MCF 10A (cell line): ENCODE measurements at regions not wholly inside any gene's neighbourhood (a gene's known extent, or its start where the extent isn't known, plus 50 kb on each side); places are given as distances from the start of the nearest gene placed in this dataset.

Experiments
- BruUV-seq: library from RNA; stranded (reverse); fragments of 400-500 nt; replicated peaks from 2 replicates; lab custom pipeline; 2021; lab: Mats Ljungman, UMichigan
- CTCF ChIA-PET: fragments of 300-600 bp; sonication (Branson Sonifier 250); formaldehyde crosslinking; extraction: SDS; loops from one replicate; lab custom pipeline; 2021; ENCODE audit warnings: antibody characterized with exemption, inconsistent platforms; lab: Yijun Ruan, JAX
- POLR2A ChIA-PET: fragments of 300-600, 350-650 bp; sonication (Branson Sonifier 250); formaldehyde crosslinking; extraction: SDS; loops from one replicate; lab custom pipeline; 2020; ENCODE audit warnings: antibody characterized with exemption, inconsistent platforms; lab: Yijun Ruan, JAX
- DNase-seq: peaks from one replicate; pipeline ENCODE4 v3.0.0-alpha.2; 2018; ENCODE audit not compliant: unreplicated experiment
- H3K27ac Mint-ChIP-seq: one replicate; pipeline ENCODE4 v1.8.0; 2022; ENCODE audit warnings: mild to moderate bottlenecking, low read depth, mixed read lengths; ENCODE audit not compliant: unreplicated experiment
- H3K27me3 Mint-ChIP-seq: one replicate; pipeline ENCODE4 v1.8.0; 2022; ENCODE audit warnings: mixed read lengths; ENCODE audit not compliant: insufficient read depth, unreplicated experiment
- H3K36me3 Mint-ChIP-seq: one replicate; pipeline ENCODE4 v1.8.0; 2022; ENCODE audit warnings: mild to moderate bottlenecking, moderate library complexity, mixed read lengths; ENCODE audit not compliant: insufficient read depth, unreplicated experiment
- H3K4me1 Mint-ChIP-seq: one replicate; pipeline ENCODE4 v1.8.0; 2022; ENCODE audit warnings: mixed read lengths; ENCODE audit not compliant: insufficient read depth, unreplicated experiment
- H3K4me3 Mint-ChIP-seq: one replicate; pipeline ENCODE4 v1.8.0; 2022; ENCODE audit warnings: mild to moderate bottlenecking, moderate library complexity, mixed read lengths; ENCODE audit not compliant: unreplicated experiment
- H3K9me3 Mint-ChIP-seq: one replicate; pipeline ENCODE4 v1.8.0; 2022; ENCODE audit warnings: mixed read lengths; ENCODE audit not compliant: unreplicated experiment
- intact Hi-C: fragments of 100-400 bp; cut with micrococcal nuclease; formaldehyde crosslinking; loops from 2 replicates; pipeline ENCODE4 v1.14.1; 2022
- TF ChIP-seq, protein P1 (sequence below): fragments of 200-600 bp; IDR thresholded peaks from one replicate; pipeline ENCODE4 v1.8.0; 2022; ENCODE audit warnings: antibody characterized with exemption, mild to moderate bottlenecking; ENCODE audit not compliant: unreplicated experiment

DNA sequence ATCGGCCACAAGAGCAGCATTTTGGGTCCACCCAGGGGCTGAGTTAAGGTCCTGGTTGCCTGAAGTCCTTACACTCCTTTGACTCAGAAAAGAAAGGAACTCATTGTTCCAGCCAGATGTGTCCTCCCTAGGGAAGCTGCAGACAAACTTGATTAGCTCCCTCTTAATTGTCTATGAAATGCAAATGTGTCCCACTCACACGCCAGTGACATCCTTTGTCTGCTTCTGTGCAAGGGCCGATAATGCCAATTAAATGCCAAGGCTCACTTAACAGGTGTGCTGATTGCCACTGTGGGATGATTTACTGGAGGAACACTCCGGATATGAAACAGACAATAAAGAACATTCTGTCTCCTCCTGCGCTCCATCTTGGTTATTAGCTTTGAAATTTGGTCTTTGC lies 332.9 kb upstream of the CPEB2 start:
- Mint-ChIP-seq H3K27me3 (no peaks in the 10 kb centered on the region), H3K9me3 (no peaks in the 10 kb centered on the region), H3K4me3 (no peak overlapping the region), H3K4me1 (peaks cover 7% of the 10 kb centered on the region), H3K36me3 (peaks cover 7% of the 10 kb centered on the region), H3K27ac (no peak overlapping the region)
- ChIA-PET CTCF (interaction anchor here (0.6 kb wide), 1 partner anchor 444 kb away, joined by 5 read pairs; no protein-coding TSS in a partner anchor), POLR2A (no interaction called here)
- BruUV-seq, result no TSS peak
- no peak for DNase-seq
- TF ChIP-seq, protein P1, sequence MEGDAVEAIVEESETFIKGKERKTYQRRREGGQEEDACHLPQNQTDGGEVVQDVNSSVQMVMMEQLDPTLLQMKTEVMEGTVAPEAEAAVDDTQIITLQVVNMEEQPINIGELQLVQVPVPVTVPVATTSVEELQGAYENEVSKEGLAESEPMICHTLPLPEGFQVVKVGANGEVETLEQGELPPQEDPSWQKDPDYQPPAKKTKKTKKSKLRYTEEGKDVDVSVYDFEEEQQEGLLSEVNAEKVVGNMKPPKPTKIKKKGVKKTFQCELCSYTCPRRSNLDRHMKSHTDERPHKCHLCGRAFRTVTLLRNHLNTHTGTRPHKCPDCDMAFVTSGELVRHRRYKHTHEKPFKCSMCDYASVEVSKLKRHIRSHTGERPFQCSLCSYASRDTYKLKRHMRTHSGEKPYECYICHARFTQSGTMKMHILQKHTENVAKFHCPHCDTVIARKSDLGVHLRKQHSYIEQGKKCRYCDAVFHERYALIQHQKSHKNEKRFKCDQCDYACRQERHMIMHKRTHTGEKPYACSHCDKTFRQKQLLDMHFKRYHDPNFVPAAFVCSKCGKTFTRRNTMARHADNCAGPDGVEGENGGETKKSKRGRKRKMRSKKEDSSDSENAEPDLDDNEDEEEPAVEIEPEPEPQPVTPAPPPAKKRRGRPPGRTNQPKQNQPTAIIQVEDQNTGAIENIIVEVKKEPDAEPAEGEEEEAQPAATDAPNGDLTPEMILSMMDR, result no peak
- intact Hi-C loops, result no loop called here

GRCh38 chr4:14671146-14671545 lies 331.1 kb upstream of the CPEB2 start:
- DNase-seq, result no peak
- ChIA-PET CTCF (interaction anchor here (0.7 to 1.1 kb wide), 2 partner anchors 18 to 1021 kb away, joined by 3 to 4 read pairs; no protein-coding TSS in a partner anchor), POLR2A (no interaction called here)
- TF ChIP-seq, protein P1, result no peak
- H3K4me3 Mint-ChIP-seq, result no peak overlapping the region
- no peak overlapping the region for H3K27ac Mint-ChIP-seq
- no TSS peak for BruUV-seq
- H3K36me3 Mint-ChIP-seq, result peaks cover 7% of the 10 kb centered on the region
- intact Hi-C loops, result no loop called here
- peaks cover 7% of the 10 kb centered on the region for H3K4me1 Mint-ChIP-seq
- H3K27me3 Mint-ChIP-seq, result no peaks in the 10 kb centered on the region
- H3K9me3 Mint-ChIP-seq, result no peaks in the 10 kb centered on the region

GRCh38 chr4:14675279-14675985 lies 326.8 kb upstream of the CPEB2 start:
- no peaks in the 10 kb centered on the region for H3K9me3 Mint-ChIP-seq
- no peaks in the 10 kb centered on the region for H3K27me3 Mint-ChIP-seq
- BruUV-seq, result no TSS peak
- ChIA-PET POLR2A (interaction anchor here (0.5 kb wide), 1 partner anchor 43 kb away, joined by 3 read pairs; no protein-coding TSS in a partner anchor), CTCF (interaction anchor here (0.5 to 0.6 kb wide), 3 partner anchors 483 to 790 kb away, joined by 3 read pairs; no protein-coding TSS in a partner anchor)
- H3K4me1 Mint-ChIP-seq, result no peaks in the 10 kb centered on the region
- H3K4me3 Mint-ChIP-seq, result no peak overlapping the region
- H3K36me3 Mint-ChIP-seq, result peaks cover 6% of the 10 kb centered on the region
- DNase-seq, result no peak
- TF ChIP-seq, protein P1, result no peak
- no peak overlapping the region for H3K27ac Mint-ChIP-seq
- intact Hi-C loops, result no loop called here

DNA sequence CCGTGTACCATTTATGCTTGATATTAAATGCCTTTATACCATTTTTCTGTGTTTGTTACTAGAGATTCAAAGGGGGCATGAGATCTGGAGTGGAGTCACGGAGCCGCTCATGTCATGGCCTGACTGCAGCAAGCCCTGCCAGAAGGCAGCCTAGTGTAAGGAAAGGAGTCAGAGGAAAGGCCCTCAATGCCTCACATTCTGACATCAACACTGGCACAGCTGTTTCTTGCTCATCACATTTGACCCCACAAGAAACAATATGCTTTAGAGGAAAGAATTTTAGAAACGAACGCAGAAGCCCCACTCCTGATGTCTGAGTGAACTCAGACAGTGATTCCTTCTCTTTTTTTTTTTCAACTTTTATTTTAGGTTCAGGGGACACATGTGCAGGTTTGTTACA lies 322.4 kb upstream of the CPEB2 start:
- H3K9me3 Mint-ChIP-seq, result peaks cover 9% of the 10 kb centered on the region
- CTCF ChIA-PET, result interaction anchor here (0.6 to 0.7 kb wide), 2 partner anchors 21 to 40 kb away, joined by 3 to 4 read pairs; no protein-coding TSS in a partner anchor
- no peak overlapping the region for H3K4me3 Mint-ChIP-seq
- H3K36me3 Mint-ChIP-seq, result peaks cover 6% of the 10 kb centered on the region
- H3K27me3 Mint-ChIP-seq, result no peaks in the 10 kb centered on the region
- no peak overlapping the region for H3K27ac Mint-ChIP-seq
- TF ChIP-seq, protein P1, result no peak
- no peak for DNase-seq
- no TSS peak for BruUV-seq
- POLR2A ChIA-PET, result no interaction called here
- intact Hi-C loops, result no loop called here
- no peaks in the 10 kb centered on the region for H3K4me1 Mint-ChIP-seq
